SK-N-MC (cell line): ENCODE measurements at regions not wholly inside any gene's neighbourhood (a gene's known extent, or its start where the extent isn't known, plus 50 kb on each side); places are given as distances from the start of the nearest gene placed in this dataset.
A peak's percentile ranks its signal among the peaks of the same experiment; 100 is the strongest.

Experiments used
- DNase-seq: peaks from one replicate; pipeline ENCODE4 v3.0.0-alpha.2; 2011; ENCODE audit warnings: low read depth, low spot score
- H3K27ac ChIP-seq: fragments of 200-600 bp; sonication (generic); 2 replicates; pipeline ENCODE4 v1.5.1; 2016; ENCODE audit warnings: mixed run types
- H3K36me3 ChIP-seq: fragments of 200-600 bp; sonication (generic); 2 replicates; pipeline ENCODE4 v1.6.1; 2017; ENCODE audit warnings: antibody characterized with exemption, low read length, mixed read lengths; ENCODE audit not compliant: insufficient read depth
- H3K4me3 ChIP-seq: fragments of 200-600 bp; sonication (generic); 2 replicates; pipeline ENCODE4 v1.5.1; 2016
- H3K9ac ChIP-seq: fragments of 200-600 bp; sonication (generic); 2 replicates; pipeline ENCODE4 v1.8.0; 2017; ENCODE audit warnings: mixed run types, mixed read lengths; ENCODE audit not compliant: insufficient read length
- H3K9me3 ChIP-seq: fragments of 200-600 bp; sonication (generic); 2 replicates; pipeline ENCODE4 v1.6.1; 2017; ENCODE audit warnings: low read depth, mild to moderate bottlenecking, antibody characterized with exemption, low read length, moderate library complexity, mixed read lengths
- EZH2 ChIP-seq: fragments of 200-600 bp; sonication (generic); IDR thresholded peaks from one replicate; pipeline ENCODE4 v1.6.1; 2017; ENCODE audit warnings: antibody characterized with exemption
- FOXP2 ChIP-seq: optimal IDR thresholded peaks from 2 replicates; pipeline ENCODE3; 2011; ENCODE audit warnings: mild to moderate bottlenecking, moderate library complexity; ENCODE audit not compliant: insufficient read depth; ENCODE audit errors: extremely low read length, control extremely low read depth
- POLR2AphosphoS5 ChIP-seq: IDR thresholded peaks from 2 replicates; pipeline ENCODE4 v1.6.1; 2012; ENCODE audit warnings: mild to moderate bottlenecking, low read depth, low read length, borderline replicate concordance

DNA sequence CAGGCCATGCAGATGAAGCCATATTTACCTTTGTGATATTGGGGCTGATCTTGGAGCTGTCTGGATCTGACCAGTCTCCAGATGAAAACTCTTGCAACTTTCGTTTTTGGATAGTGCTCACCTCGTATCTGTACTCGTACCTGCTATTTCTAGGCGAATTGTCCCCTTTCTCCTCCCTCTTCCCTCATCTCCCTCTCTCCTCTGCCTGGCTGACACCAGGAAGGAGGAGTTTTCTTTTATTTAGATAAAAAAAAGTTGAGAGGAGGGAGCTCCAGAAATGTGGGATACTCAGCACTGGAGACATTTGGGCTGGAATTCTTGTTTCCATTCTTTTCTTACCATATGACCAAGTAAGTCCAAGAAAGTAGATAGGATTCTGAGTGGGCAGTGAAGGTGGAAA lies 54.6 kb upstream of the ABL1 start:
- Histone ChIP-seq H3K27ac (peak overlapping the region; percentile 94), H3K9ac (peak overlapping the region; percentile 49), H3K36me3 (no peaks in the 10 kb centered on the region), H3K9me3 (no peaks in the 10 kb centered on the region), H3K4me3 (peak overlapping the region; percentile 75)
- DNase-seq: no peak
- no peak for TF ChIP-seq POLR2AphosphoS5
- no peak for TF ChIP-seq EZH2
- no peak for TF ChIP-seq FOXP2

DNA sequence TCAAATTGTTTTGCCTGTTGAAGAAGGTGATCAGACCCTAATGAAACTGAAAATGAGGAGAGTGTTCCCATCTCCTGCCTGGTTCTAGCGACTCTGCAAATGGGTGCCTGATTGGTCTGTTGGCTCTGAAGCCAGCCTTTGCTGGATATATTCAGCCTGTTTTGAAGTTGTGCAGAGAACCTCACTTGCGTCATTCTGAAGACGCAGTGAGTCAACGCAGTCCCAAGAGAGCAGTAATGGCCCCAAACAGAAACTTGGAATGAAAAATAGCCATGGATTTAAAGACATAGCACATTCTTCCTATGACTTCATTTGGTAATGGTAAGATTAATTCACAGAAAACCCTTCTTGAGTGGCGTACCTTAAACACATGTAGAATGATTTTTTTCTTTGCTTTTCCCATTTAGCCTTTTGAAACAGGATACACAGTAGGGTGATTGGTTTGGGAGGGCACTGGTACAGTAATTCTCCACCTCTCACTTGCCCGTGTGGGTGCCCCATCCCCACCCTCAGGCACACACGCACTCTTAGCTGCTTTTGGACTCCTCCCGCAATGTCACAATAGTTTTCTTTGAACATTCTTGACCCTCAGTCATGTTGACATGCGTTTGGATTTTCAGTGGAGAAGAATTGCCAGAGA lies 54.1 kb upstream of the ABL1 start:
- Histone ChIP-seq H3K4me3 (peak overlapping the region; percentile 75), H3K9me3 (no peaks in the 10 kb centered on the region), H3K27ac (peak overlapping the region; percentile 94), H3K9ac (peak overlapping the region; percentile 68), H3K36me3 (no peaks in the 10 kb centered on the region)
- peak; percentile 94 for DNase-seq
- TF ChIP-seq FOXP2: no peak
- 0 out of 2 replicates have a peak, but pooled peaks have one; percentile 18 for TF ChIP-seq POLR2AphosphoS5
- no peak for TF ChIP-seq EZH2

DNA sequence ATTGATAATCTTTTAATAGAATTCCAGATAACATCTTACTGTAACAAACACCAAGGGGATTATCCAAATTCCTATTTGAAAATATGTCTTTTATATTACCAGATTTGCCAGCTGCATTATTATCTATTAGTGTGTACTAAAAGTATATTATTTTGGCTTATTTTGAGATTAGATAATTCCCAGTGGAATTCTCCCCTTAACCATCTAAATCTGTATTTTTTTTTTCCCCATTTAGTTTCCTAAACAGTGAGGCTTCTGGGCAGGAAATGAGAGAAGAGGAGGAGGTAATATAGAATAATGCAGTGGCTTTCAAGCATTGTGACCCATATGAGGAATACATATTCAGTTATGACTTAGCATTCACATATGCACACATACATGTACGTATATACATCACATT lies 53.5 kb upstream of the ABL1 start:
- peak overlapping the region; percentile 75 for H3K4me3 ChIP-seq
- peak; percentile 5 for DNase-seq
- H3K9ac ChIP-seq: peak overlapping the region; percentile 68
- no peaks in the 10 kb centered on the region for H3K9me3 ChIP-seq
- TF ChIP-seq EZH2: no peak
- no peak for TF ChIP-seq POLR2AphosphoS5
- TF ChIP-seq FOXP2: no peak
- peak overlapping the region; percentile 94 for H3K27ac ChIP-seq
- no peaks in the 10 kb centered on the region for H3K36me3 ChIP-seq

DNA sequence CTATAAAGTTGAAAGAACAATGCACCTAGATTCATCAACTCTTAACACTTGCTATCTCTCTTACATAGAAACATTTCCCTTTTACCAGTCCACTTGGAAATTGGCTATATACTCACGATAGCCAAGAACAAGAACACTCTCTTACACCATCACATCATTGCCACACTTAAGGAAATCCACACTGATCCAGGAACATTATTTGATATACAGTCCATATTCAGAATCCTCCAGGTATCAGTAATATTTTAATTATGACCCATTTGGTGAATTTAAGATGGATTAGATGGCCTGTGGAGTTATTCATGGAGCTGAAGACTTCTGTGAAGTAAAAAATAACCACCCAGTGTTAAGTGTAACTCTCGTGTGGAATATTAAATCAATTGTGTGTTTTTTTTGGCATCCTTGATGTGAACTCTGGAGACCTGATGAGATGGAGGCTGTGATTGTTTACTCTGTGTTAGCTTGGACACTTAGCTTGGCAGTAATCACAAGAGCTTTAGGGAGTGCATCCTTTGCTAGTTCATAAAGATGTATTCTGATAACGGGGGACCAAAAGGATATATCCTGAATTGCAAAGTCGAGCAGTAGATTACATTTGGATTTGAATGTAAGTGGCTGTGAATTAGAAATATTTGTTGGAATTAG lies 52.0 kb upstream of the ABL1 start:
- Histone ChIP-seq H3K4me3 (no peak overlapping the region), H3K27ac (no peak overlapping the region), H3K9me3 (no peaks in the 10 kb centered on the region), H3K9ac (no peak overlapping the region), H3K36me3 (no peaks in the 10 kb centered on the region)
- DNase-seq: no peak
- TF ChIP-seq EZH2 (no peak), FOXP2 (no peak), POLR2AphosphoS5 (no peak)

DNA sequence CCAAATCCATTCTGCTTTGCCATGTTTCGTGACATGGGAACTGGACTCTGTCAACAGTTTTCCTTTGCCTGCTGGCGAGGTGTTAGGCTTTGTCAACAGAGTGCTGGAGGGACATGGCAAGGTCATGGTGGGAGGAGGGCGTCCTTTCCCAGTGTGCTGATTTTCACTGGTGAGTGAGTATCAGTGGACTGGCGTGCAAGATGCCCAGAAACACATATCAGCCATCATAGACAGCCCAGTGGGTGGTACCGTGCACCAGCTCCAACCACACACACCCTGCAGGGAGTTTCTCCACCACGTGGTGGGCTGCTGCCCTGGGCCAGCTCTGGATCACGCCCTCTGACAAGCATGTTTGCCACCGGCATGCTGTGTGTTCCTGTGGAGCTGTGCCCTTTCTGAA lies 50.0 kb upstream of the ABL1 start:
- no peak overlapping the region for H3K27ac ChIP-seq
- H3K36me3 ChIP-seq: no peaks in the 10 kb centered on the region
- no peak overlapping the region for H3K4me3 ChIP-seq
- no peak for DNase-seq
- TF ChIP-seq EZH2 (no peak), POLR2AphosphoS5 (no peak), FOXP2 (no peak)
- H3K9me3 ChIP-seq: no peaks in the 10 kb centered on the region
- H3K9ac ChIP-seq: no peak overlapping the region
